Ascending aorta (tissue), 2 donors: ENCODE measurements at regions not wholly inside any gene's neighbourhood (a gene's known extent, or its start where the extent isn't known, plus 50 kb on each side); places are given as distances from the start of the nearest gene placed in this dataset.

Source experiments
- DNase-seq, 2 donors: peaks; one replicate each; pipeline ENCODE4 v3.0.0-alpha.2; 2019; ENCODE audit warnings: low spot score in 2 of 2
- H3K27ac ChIP-seq, 2 donors: fragments of 200-600 bp; sonication (generic); one replicate each; pipeline ENCODE4 v1.5.1; 2016 to 2017; ENCODE audit warnings: mild to moderate bottlenecking in 1 of 2
- H3K27me3 ChIP-seq: fragments of 200-600 bp; sonication (generic); one replicate; pipeline ENCODE4 v1.5.1; 2017
- H3K36me3 ChIP-seq, 2 donors: fragments of 200-600 bp; sonication (generic); one replicate each; pipeline ENCODE4 v1.5.1; 2016
- H3K4me1 ChIP-seq, 2 donors: fragments of 200-600 bp; sonication (generic); one replicate each; pipeline ENCODE4 v1.5.1; 2016 to 2017; ENCODE audit warnings: mild to moderate bottlenecking in 1 of 2
- H3K4me3 ChIP-seq, 2 donors: fragments of 200-600 bp; sonication (generic); one replicate each; pipeline ENCODE4 v1.5.1; 2016 to 2017; ENCODE audit warnings: mild to moderate bottlenecking in 1 of 2
- H3K9me3 ChIP-seq, 2 donors: fragments of 200-600 bp; sonication (generic); one replicate each; pipeline ENCODE4 v1.5.1; 2016
- CTCF ChIP-seq, 3 experiments: fragments of 200-600 bp in 2 of 3; fragments of 450-650 bp in 1 of 3; sonication (generic) in 2 of 3; IDR thresholded peaks; one replicate each; pipeline ENCODE4 v1.5.1; 2016 to 2019; ENCODE audit warnings: antibody characterized with exemption in 3 of 3, mild to moderate bottlenecking in 1 of 3, moderate library complexity in 1 of 3
- intact Hi-C: fragments of 100-400 bp; cut with DNase I; formaldehyde crosslinking; loops from one replicate; pipeline ENCODE4 v1.15.1; 2023

GRCh38 chr11:100624346-100624745 is 62.7 kb upstream of the ARHGAP42 start:
- Histone ChIP-seq H3K36me3 (no peaks in the 10 kb centered on the region), H3K9me3 (peaks cover 7 to 16% of the 10 kb centered on the region in 2 donors), H3K27me3 (no peaks in the 10 kb centered on the region), H3K27ac (no peak overlapping the region), H3K4me3 (no peak overlapping the region), H3K4me1 (no peaks in the 10 kb centered on the region)
- no peak for TF ChIP-seq CTCF (IDR thresholded peaks at IDR 0.05)
- intact Hi-C loops: no loop called here
- DNase-seq: no peak

GRCh38 chr11:100625041-100625440 is 62.0 kb upstream of the ARHGAP42 start:
- Histone ChIP-seq H3K27me3 (no peaks in the 10 kb centered on the region), H3K27ac (no peak overlapping the region), H3K4me3 (no peak overlapping the region), H3K9me3 (peaks cover 7 to 16% of the 10 kb centered on the region in 2 donors), H3K36me3 (no peaks in the 10 kb centered on the region), H3K4me1 (no peaks in the 10 kb centered on the region)
- intact Hi-C loops: no loop called here
- DNase-seq: no peak
- no peak for TF ChIP-seq CTCF (IDR thresholded peaks at IDR 0.05)

GRCh38 chr11:100629671-100630070 is 57.4 kb upstream of the ARHGAP42 start:
- no peak for DNase-seq
- TF ChIP-seq CTCF (IDR thresholded peaks at IDR 0.05): no peak
- Histone ChIP-seq H3K9me3 (no peaks in the 10 kb centered on the region), H3K4me1 (no peaks in the 10 kb centered on the region), H3K36me3 (no peaks in the 10 kb centered on the region), H3K27ac (no peak overlapping the region), H3K27me3 (no peaks in the 10 kb centered on the region), H3K4me3 (no peak overlapping the region)
- intact Hi-C loops: no loop called here

- Histone ChIP-seq H3K27me3 (no peaks in the 10 kb centered on the region), H3K4me1 (no peaks in the 10 kb centered on the region)
- intact Hi-C loops: no loop called here
Measured at GRCh38 chr11:100630898-100631297, 56.2 kb upstream of the ARHGAP42 start.

GRCh38 chr11:100631316-100631715 is 55.8 kb upstream of the ARHGAP42 start:
- Histone ChIP-seq H3K36me3 (no peaks in the 10 kb centered on the region), H3K4me3 (no peak overlapping the region), H3K9me3 (no peaks in the 10 kb centered on the region), H3K27ac (no peak overlapping the region), H3K27me3 (no peaks in the 10 kb centered on the region), H3K4me1 (no peaks in the 10 kb centered on the region)
- TF ChIP-seq CTCF (IDR thresholded peaks at IDR 0.05): no peak
- no peak for DNase-seq
- intact Hi-C loops: no loop called here

More at GRCh38 chr11:100630898-100631297, 56.2 kb upstream of the ARHGAP42 start:
- Histone ChIP-seq H3K9me3 (no peaks in the 10 kb centered on the region), H3K36me3 (no peaks in the 10 kb centered on the region), H3K4me3 (no peak overlapping the region), H3K27ac (no peak overlapping the region)
- no peak for DNase-seq
- no peak for TF ChIP-seq CTCF (IDR thresholded peaks at IDR 0.05)

GRCh38 chr11:100632941-100633452 is 54.1 kb upstream of the ARHGAP42 start:
- Histone ChIP-seq H3K4me3 (no peak overlapping the region), H3K27me3 (no peaks in the 10 kb centered on the region), H3K4me1 (no peaks in the 10 kb centered on the region), H3K27ac (no peak overlapping the region), H3K9me3 (no peaks in the 10 kb centered on the region), H3K36me3 (no peaks in the 10 kb centered on the region)
- DNase-seq: no peak
- no peak for TF ChIP-seq CTCF (IDR thresholded peaks at IDR 0.05)
- intact Hi-C loops: no loop called here
